Hepatocyte (in vitro differentiated cells): ENCODE measurements at regions not wholly inside any gene's neighbourhood (a gene's known extent, or its start where the extent isn't known, plus 50 kb on each side); places are given as distances from the start of the nearest gene placed in this dataset. TPM values are rescaled to one million over a fixed set of nuclear protein-coding genes. Genes with fewer than 3 reads are reported as not detected.
"Not testable (repeated sequence)": the region's sequence is repeated elsewhere in the genome, so short reads cannot be mapped to it uniquely, and the experiment has no call there.

Source experiments
- DNase-seq: peaks from one replicate; pipeline ENCODE4 v3.0.0-alpha.2; 2016; ENCODE audit warnings: low spot score
- H2AFZ ChIP-seq: fragments of 200-600 bp; sonication (generic); 2 replicates; pipeline ENCODE4 v1.6.0; 2016; ENCODE audit warnings: antibody characterized with exemption, mild to moderate bottlenecking
- H3K27ac ChIP-seq: fragments of 200-600 bp; sonication (generic); 2 replicates; pipeline ENCODE4 v1.5.1; 2016; ENCODE audit warnings: mild to moderate bottlenecking
- H3K27me3 ChIP-seq: fragments of 200-600 bp; sonication (generic); 2 replicates; pipeline ENCODE4 v1.6.1; 2016
- H3K36me3 ChIP-seq: fragments of 200-600 bp; sonication (generic); replicated peaks from 2 replicates; pipeline ENCODE4 v1.5.1; 2016; ENCODE audit warnings: low read depth; ENCODE audit not compliant: insufficient read depth
- H3K4me1 ChIP-seq: fragments of 200-600 bp; sonication (generic); 2 replicates; pipeline ENCODE4 v1.5.1; 2016; ENCODE audit warnings: mild to moderate bottlenecking, moderate library complexity; ENCODE audit not compliant: insufficient read depth
- H3K4me2 ChIP-seq: fragments of 200-600 bp; sonication (generic); 2 replicates; pipeline ENCODE4 v1.6.0; 2016
- H3K4me3 ChIP-seq: fragments of 200-600 bp; sonication (generic); 2 replicates; pipeline ENCODE4 v1.5.1; 2016; ENCODE audit warnings: mild to moderate bottlenecking
- H3K79me2 ChIP-seq: fragments of 200-600 bp; sonication (generic); 2 replicates; pipeline ENCODE4 v1.6.0; 2017; ENCODE audit warnings: mild to moderate bottlenecking
- H3K9me2 ChIP-seq: fragments of 200-600 bp; sonication (generic); replicated peaks from 2 replicates; pipeline ENCODE4 v1.6.0; 2017; ENCODE audit warnings: mild to moderate bottlenecking; ENCODE audit not compliant: insufficient read depth
- H3K9me3 ChIP-seq: fragments of 200-600 bp; sonication (generic); 2 replicates; pipeline ENCODE4 v1.5.1; 2016; ENCODE audit warnings: low read depth, mild to moderate bottlenecking
- H4K20me1 ChIP-seq: fragments of 200-600 bp; sonication (generic); 2 replicates; pipeline ENCODE4 v1.6.0; 2016; ENCODE audit warnings: mild to moderate bottlenecking; ENCODE audit not compliant: insufficient read depth, poor library complexity, severe bottlenecking
- WGBS: methylation state at CpG from one replicate; pipeline ENCODE4 v1.1.6; 2016; ENCODE audit warnings: low lambda C conversion rate; ENCODE audit errors: missing lambda C conversion rate; 5-methylcytosine and 5-hydroxymethylcytosine counted together
- microRNA counts: library from miRNA; unstranded; fragments of <30 nt; microRNA quantifications from one replicate; lab custom pipeline; 2017
- microRNA-seq: library from miRNA; unstranded; fragments of <30 nt; microRNA quantifications from one replicate; pipeline ENCODE4, GENCODE V29; 2017
- small RNA-seq: library from RNA; depleted of rRNA; stranded (forward); fragments of <200 nt; gene quantifications from one replicate; pipeline ENCODE3, GENCODE V24; 2014

DNA sequence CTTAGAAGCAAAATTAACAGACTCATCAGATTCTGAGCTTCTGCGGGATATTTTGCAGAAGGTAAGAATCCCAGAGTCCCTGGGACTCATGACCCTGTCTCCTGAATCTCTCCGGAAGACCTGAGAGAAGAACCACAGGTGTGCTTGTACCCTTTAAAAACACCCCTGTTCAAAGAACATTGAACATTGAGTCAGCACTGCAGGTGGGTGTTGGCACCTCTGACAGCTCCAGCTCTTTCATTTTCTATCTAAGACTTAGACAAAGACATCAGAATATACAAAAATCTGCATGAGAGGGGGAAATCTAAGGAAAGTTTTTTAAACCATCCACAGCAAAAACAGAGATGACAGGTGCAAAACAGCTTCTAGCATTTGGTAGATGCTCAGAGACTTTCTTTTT lies 50.1 kb upstream of the ROPN1B start:
- H4K20me1 ChIP-seq, H3K27me3 ChIP-seq, H3K79me2 ChIP-seq, H3K36me3 ChIP-seq, H2AFZ ChIP-seq, H3K9me3 ChIP-seq, H3K9me2 ChIP-seq, H3K27ac ChIP-seq, H3K4me1 ChIP-seq, DNase-seq, H3K4me2 ChIP-seq, H3K4me3 ChIP-seq: not testable (repeated sequence)
- WGBS, result 95% methylated on average over 2 of the region's 2 CpGs

MicroRNA genes in the stretch of these regions (microRNA counts, 767-probe panel; counts per million panel counts)
- microRNA hsa-miR-548i (lab: Ali Mortazavi, UCI), result not detected

Small RNA genes in the stretch of these regions (microRNA-seq; reads per million reads assigned to microRNA genes)
- gene MIR548I1, result not detected

Small RNA genes in the stretch of these regions (small RNA-seq; reads per million reads assigned to genes)
- gene AC092902.1, result not detected
- gene AF186996.2, result not detected
- gene AF186996.3, result not detected
- gene MIR548I1, result not detected
- not detected for gene SNRPCP11
